ENCODE measurements at regions not wholly inside any gene's neighbourhood (a gene's known extent, or its start where the extent isn't known, plus 50 kb on each side); places are given as distances from the start of the nearest gene placed in this dataset.

- TF ChIP-seq CTCF (IDR thresholded peaks at IDR 0.05; ENCODE audit: control extremely low read depth in 1 of 3, insufficient read depth in 1 of 3, low read depth in 1 of 3, low read length in 3 of 3) (no peak), POLR2A (IDR thresholded peaks at IDR 0.05; ENCODE audit: control extremely low read depth in 1 of 2, low read depth in 2 of 2, low read length in 2 of 2) (no peak), RBBP5 (IDR thresholded peaks at IDR 0.05; ENCODE audit: borderline replicate concordance, low read depth, low read length) (no peak), NRF1 (IDR thresholded peaks at IDR 0.05; ENCODE audit: low read depth, low read length) (no peak), JUND (IDR thresholded peaks at IDR 0.05; ENCODE audit: low read length) (no peak)
Measured at GRCh38 chr2:64803776-64804175, 150.1 kb upstream of the SERTAD2 start.

All from H1 (cell line).